ENCODE measurements at regions not wholly inside any gene's neighbourhood (a gene's known extent, or its start where the extent isn't known, plus 50 kb on each side); places are given as distances from the start of the nearest gene placed in this dataset.

DNA sequence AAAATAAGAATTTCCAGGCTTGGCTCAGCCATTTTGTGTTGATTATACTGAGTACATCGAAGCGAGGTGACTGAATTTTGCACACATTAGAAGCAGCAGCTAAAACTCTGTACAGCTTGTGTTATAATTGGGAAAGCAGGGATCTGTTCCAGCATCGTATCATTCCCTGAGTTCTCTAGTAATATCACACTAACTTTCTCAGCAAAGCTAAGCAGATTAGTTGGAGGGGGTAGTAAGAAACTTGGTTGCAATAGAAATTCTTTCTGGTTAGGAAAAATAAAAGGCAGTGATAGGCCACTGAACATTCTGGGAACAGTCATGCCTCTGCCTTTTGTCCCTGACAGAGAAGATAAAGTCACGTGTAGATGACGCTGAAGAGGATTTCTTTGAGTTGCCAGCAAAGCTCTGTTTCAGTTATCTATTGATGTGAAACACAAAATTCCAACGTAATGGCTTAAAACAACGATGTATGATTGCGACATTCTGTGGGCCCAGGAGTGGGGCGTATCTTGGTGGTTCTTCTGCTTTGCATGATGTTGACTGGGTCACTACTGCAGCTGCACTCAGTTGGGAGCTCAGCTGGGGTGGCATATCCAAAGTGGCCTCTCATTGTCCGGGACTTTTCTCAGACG lies 202.1 kb upstream of the MEX3C start:
- TF ChIP-seq, protein P1, sequence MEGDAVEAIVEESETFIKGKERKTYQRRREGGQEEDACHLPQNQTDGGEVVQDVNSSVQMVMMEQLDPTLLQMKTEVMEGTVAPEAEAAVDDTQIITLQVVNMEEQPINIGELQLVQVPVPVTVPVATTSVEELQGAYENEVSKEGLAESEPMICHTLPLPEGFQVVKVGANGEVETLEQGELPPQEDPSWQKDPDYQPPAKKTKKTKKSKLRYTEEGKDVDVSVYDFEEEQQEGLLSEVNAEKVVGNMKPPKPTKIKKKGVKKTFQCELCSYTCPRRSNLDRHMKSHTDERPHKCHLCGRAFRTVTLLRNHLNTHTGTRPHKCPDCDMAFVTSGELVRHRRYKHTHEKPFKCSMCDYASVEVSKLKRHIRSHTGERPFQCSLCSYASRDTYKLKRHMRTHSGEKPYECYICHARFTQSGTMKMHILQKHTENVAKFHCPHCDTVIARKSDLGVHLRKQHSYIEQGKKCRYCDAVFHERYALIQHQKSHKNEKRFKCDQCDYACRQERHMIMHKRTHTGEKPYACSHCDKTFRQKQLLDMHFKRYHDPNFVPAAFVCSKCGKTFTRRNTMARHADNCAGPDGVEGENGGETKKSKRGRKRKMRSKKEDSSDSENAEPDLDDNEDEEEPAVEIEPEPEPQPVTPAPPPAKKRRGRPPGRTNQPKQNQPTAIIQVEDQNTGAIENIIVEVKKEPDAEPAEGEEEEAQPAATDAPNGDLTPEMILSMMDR (IDR thresholded peaks at IDR 0.05) = no peak
- no peak for TF ChIP-seq EZH2 (IDR thresholded peaks at IDR 0.05)

Measured in neural progenitor cell (in vitro differentiated cells).